Activated CD4-positive, CD25-positive, alpha-beta regulatory T cell treated with anti-CD3 and anti-CD28 coated beads, Interleukin-2, amount 50 U/mL, for 72 hours (primary cell): ENCODE measurements at regions not wholly inside any gene's neighbourhood (a gene's known extent, or its start where the extent isn't known, plus 50 kb on each side); places are given as distances from the start of the nearest gene placed in this dataset.

Experiments used
- DNase-seq: peaks from one replicate; pipeline ENCODE4 v3.0.0; 2021

DNA sequence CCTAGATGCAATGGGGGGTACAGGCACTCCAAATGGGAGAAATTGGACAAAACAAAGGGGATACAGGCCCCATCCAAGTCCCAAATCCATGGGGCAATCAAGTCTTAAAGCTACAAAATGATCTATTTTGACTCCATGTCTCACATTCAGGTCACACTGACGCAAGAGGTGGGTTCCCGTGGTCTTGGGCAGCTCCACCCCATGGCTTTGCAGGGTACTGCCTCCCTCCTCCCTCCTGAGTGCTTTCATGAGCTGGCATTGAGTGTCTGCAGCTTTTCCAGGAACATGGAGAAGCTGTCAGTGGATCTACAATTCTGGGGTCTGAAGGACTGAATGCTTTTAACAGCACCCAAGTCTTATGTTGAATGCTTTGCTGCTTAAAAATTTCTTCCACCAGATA, 274.5 kb upstream of the LRIG3 start:
- DNase-seq, result no peak

DNA sequence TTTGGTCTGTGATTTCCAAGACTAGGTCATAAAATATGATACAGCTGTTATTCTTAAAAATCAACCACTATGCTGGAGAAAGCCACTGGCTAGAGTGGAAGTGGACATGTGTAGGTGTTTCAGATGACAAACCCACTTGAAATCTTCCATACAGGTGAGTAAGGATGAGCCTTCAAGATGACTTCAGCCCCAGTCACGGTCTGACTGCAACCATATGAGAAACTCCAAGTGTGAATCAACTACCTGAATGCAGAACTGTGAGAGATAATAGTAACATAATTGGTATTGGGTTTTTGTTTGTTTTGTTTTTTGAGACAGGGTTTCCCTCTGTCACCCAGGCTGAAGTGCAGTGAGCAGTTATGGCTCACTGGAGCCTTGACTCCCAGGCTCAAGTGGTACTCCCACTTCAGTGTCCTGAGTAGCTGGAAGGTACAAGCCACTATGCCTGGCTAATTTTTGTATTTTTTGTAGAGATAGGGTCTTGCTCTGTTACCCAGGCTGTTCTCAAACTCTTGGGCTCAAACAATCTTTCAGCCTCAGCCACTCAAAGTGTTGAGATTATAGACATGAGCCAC, 273.3 kb upstream of the LRIG3 start:
- DNase-seq, result no peak

DNA sequence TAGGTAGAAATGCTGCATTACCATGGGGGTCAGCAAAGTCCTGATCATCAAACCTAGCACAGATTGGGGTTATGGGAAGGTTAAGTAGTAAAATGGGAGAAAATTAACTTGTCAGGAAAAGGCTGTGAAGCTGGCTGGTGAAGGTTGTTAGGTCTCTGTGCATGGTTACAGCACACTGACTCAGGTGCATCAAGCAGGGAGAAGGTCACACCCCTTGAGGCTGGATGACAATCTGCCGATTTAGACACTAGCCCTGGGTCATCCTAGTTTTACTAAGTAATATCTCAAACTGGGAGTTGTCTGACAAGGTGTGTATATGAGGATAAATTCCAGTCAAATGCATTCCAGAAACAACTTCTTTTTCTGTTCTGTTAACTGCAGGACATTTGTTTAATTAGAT, 271.1 kb upstream of the LRIG3 start:
- no peak for DNase-seq

DNA sequence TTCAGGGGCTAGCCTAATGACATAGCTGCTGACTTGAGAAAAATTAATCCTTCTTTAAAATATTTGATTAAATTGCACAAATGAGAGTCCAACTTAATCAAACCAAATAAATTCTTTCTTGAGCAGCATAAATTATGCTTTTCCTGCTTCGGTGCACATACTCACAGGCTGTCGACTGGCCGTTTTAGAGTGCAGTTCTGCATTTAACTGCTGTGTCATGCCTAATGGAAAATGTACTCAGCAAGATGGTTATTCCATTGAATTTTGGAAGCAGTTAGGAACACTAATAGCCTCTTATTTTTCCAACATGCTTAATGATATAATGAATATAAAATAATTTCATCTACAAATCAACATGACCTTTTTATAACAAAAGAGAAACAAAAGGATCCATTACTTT, 266.1 kb upstream of the LRIG3 start:
- no peak for DNase-seq

DNA sequence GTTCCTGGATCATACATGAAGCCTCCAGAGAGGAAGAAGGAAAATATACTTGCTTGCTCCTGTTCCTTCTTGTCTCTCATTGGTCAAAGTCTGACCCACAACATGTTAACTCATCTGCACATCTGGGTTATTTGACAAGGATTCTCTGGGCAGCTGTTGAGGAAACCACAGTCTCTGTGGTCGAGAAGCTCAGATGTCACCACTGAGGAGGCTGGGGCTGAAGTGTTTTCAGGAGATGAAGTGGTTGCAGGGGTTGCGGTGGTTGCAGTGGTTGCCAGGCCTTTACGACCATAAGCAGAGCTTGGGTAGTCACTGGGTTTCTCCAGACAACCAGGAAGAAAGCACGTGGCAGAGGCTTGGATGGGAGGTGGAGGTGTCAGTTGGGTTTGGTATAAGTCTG, 265.0 kb upstream of the LRIG3 start:
- no peak for DNase-seq

DNA sequence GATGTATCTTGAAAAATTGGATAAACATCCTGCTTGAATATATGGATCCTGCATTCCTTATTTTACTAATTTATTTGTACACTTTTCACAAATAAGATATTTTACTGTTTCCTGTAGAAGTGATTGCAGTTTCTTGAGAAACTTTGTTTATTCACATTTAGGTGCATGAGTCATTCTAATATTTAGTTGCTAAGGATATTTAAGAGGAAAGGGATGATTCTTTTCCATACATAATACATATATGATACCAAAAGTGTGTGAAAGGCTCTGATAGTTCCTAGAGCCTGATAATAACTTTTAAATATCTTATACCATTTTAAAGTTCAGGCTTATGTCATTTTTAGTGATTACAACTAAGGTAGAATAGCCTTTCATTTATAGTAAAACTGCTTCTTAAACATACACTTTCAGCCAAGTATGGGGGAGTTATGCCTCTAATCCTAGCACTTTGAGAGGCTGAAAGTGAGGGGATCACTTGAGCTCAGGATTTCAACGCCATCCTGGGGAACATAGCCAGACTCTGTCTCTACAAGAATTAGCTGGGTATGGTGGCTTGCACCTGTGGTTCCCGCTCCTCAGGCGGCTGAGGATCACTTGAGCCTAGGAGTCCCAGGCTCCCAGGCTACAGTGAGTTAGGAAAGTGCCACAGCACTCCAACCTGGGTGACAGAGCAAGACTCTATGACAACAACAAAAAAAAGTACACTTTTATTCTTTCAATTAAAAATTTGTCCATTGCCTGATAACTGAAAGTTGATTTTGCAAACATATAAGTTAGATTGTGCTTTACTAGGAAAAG, 262.6 kb upstream of the LRIG3 start:
- DNase-seq, result no peak

DNA sequence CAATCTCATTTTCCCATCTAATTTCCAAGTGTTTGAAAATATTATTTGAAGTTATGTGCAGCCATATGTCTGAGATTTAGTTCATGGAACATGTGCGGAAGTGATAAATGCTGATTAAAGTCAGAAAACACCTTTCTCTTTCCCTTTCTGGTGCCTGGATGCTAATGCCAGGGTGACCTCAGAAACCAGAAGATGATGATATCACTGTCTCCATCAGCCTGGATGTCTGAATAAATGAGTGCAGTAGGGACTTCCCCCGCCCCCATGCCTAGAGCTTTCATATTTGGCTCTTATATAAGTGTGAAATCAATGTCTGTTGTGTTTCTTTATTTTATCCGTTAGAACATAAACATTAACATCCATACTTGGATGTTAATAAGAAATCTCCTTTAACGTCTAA, 261.9 kb upstream of the LRIG3 start:
- DNase-seq, result no peak

DNA sequence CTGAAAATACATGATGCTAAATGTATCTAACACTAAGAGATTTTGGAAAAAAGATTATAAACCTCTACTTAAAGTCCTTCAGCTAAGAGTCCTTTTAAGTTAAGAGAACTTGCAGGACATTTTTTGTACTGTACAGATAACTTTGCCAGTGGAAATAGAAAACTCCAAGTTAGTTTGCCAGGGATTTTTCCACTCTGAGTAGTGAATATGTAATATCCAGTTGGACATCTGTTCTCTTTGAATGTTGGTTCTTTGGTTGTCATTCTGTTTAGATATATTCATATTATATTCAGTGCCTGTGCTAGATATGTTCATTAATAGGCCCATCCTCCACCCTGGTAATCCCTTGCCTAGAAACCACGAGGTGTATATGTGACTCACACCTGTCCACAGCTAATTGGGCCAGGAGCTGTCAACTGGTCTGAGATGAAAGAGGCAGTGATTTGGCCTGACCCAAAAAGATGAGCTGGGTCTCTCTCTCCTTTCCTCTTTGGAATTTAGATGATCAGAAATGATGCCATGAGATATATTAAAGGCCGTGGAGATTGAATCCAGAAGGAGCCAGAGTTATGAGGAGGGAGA, 261.0 kb upstream of the LRIG3 start:
- no peak for DNase-seq

DNA sequence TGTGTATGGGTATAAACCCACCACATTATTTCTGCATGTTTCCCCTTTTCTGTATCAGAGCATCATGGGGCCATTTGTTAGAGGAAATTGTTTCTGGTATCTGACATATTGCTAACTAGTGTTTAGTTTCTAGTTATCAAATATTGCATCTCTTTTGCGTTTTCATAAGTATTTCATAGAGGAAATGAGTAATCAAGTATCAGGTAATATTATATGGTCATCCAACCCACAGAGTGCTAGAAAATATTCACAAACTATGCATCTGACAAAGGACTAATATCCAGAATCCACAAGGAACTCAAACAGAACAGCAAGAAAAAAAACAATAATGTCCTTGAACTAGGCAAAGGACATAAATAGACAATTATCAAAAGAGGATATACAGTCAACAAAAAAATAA, 258.9 kb upstream of the LRIG3 start:
- DNase-seq, result no peak

DNA sequence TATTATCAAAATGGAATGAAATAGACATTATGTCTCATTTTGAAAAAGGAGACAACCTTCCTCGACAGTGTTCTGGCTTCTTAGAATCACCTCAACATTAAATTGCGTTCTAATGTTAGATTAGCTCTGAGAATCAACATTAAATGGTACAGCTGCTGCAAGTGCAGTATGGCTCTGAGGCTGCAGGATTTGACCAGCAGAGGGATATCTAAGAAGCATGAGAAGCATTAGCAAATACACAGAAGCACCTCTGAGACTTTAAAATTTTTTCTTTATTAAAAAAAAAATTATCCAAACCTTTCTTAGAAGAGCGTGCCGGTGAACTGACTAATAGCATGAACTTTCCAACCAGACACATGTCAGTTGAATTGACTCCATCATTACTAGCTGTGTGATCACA, 253.4 kb upstream of the LRIG3 start:
- DNase-seq, result no peak

DNA sequence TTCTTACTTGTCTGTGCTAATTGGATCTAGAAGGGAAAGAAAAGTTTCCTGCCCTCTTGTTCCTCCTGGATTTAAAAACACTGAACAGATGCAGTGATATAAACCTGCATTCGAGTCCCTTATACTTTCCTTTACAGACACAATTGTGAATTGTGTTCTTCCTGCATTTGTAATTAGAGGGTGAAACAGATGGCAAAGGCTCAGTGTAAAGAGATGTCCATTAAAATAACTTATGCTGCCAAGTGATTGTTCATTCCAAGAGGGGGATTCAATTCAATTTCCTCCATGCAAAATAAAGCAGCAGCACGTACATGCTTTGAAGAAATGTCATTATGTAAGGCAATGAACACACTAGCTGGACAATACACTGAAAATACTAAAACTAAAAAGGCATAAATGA, 248.3 kb upstream of the LRIG3 start:
- DNase-seq, result no peak

DNA sequence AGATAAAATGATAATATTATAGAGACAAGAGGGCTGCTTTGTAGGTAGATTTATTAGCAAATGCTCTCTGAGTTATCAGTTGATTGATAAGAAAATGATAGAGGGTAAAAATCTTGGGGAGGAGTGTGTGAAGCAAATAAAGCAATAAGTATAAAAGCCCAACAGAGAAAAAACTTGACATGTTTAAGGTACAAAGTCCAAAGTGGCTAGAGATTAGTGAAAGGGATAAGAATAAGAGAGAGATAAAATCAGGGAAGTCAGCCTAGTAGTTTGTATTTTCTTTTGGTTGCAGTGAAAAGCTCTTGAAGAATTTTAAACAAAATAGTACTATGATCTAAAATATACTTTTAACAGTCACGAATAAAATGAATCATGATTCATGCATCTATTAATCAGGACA, 246.2 kb upstream of the LRIG3 start:
- no peak for DNase-seq

DNA sequence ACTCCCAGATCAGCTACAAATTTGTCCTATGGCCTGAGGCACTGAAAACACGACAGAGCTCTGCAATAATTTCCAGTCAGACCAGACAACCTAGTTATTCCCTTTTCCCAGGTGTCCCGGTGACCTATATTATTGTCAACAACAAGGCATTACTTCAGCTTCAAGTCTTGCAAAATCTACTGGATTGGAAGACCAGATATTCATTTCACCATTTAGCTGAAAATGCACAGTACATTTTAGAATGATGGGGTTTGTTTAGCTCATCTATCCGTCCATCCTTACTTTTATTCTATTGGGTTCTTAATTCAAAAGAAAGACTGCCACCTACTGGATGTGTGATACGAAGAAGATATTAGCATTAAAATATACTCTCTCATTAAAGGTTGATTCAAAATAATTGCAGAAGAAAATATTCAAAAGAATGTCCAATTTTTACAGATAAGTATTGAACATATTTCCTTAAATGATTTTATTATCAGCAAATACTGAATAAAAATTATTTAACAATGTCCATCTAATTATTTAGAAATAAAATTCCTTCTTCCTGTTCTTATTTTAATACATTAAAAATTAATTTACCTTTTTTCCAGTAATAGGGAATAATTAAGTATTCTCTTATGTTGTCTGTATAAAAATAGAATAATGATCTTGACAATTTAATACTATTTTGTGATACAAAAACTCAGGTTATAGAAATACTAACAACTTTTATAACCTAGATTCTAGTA, 244.9 kb upstream of the LRIG3 start:
- DNase-seq, result no peak

DNA sequence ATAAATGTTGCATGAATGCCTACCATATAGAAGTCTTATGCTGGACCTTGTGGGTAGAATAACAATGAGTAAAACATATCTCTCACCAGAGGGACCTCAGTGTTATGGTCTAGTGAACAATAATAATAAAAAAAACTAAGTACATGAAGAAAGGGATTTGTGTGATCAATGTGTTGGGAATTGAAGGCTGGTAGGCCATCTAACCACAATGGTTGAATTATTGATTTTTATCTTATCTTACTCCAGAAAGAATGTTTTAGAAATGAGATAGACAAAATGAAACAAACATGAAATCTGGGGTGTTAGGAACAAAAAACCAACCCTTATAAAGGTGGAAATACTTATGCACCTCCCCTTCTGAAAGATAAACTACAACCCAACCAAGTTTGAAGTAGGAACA, 243.9 kb upstream of the LRIG3 start:
- DNase-seq, result no peak

DNA sequence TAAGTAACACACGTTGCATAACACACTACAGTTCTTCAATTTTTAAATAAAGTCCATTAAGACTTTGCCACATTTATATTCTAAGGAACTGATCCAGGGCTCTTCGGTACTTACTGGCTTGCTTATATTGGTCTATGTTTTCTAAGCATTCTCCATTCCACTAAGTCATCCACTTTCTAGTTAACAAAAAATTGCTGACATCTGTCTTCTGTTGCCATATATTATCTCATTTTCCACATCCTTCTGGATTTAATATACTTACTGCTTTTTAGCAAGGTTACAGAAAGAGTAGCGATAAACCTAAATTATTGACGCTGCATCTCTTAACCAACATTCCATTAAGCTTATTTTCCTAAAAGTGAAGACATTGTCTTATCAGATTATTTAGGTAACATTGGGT, 238.4 kb upstream of the LRIG3 start:
- no peak for DNase-seq

DNA sequence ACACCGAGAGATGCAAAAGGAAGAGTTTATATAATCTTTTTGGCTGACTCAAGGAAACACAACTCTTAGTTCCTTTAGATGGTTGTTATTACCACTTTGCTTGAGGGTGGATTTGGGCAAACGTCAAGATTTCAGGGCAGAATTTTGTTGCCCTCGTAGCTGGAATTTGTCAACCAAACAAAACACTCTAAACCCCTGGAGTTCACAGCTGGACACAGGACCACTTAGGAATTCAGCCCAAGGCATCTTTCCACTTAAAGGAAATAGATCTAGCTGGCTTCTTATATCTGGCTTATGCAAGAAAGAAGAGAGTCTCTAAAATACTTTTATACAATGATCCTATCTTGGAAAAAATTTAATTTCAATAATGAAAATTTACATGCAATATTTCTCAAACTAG, 237.8 kb upstream of the LRIG3 start:
- no peak for DNase-seq

DNA sequence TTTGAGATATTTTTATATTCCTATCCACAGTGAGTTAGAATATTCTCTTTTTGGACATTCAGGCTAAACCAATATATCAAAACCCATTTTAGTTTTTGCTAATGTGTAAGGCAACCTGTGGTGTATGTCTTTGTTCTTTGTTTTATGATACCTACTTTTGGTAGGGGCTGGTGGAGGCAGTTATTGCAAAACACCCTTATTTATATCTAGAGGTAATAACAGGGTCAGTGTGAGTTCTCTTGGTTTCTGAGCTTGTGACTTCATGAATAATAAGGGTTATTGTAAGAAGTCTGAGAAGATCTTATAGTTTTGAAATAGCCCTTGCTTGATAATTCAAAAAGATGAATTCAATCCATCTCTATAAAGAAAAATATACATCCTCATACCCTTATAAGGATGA, 235.1 kb upstream of the LRIG3 start:
- no peak for DNase-seq

DNA sequence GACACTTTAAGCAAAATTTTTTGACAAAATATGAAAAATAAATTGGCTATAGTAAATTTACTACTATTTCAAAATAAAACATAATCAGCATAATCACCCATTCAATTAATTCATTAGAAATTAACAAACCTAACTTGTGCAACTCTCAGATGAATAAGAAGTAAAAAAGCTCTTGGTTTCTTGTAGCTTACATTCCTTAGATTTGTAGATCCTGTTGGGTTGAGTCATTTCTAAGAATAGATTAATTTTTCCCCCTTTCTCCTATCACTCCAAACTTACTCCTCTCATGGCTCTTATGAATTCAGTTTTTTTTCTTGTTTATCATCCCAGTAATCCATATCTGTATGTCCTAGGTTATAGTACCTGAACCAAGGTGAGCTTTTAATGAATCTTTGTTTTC, 230.9 kb upstream of the LRIG3 start:
- DNase-seq, result no peak

DNA sequence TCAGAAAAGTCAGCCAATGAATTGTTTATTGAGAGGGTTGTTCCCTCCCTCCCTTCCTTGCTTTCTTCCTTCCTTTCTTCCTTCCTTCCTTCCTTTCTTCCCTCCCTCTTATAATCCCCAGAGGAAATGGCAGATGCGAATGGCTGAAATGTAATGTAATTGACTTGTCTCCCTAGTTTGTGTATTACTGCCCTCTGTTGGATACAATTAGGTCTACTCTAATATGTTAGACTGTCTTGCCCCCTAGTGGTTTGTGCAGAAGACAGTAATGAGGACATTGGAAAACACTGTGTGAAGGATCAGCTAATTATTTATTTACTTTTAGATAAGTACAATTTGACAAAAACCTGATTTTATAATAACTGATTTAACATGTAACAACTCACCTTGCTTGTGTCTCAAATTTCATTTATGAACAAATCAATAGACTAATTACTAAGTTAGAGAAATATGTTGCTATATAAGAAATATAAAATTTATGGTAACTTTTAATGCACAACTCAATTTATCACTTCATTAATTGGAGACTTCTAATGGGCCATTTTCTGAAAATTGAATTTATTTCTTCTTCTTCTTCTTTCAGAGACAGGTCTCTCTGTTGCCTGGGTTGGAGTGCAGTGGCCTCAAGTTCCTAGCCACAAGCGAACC, 229.8 kb upstream of the LRIG3 start:
- no peak for DNase-seq

DNA sequence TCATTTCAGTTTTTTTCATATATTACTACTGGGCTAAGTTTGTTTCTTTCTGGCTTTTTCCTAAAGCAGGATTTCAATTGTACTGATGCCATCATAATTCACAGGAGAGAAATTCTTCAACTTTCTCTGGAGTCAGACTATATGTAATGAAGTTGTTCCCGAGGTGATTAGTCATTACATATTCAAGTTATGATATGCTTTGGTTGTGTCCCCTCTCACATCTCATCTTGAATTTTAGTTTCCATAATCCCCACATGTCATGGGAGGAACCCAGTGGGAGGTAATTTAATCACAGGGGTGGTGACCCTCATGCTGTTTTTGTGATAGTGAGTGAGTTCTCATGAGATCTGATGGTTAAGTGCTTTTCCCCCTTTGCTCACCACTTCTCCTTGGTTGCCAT, 227.5 kb upstream of the LRIG3 start:
- DNase-seq, result no peak

DNA sequence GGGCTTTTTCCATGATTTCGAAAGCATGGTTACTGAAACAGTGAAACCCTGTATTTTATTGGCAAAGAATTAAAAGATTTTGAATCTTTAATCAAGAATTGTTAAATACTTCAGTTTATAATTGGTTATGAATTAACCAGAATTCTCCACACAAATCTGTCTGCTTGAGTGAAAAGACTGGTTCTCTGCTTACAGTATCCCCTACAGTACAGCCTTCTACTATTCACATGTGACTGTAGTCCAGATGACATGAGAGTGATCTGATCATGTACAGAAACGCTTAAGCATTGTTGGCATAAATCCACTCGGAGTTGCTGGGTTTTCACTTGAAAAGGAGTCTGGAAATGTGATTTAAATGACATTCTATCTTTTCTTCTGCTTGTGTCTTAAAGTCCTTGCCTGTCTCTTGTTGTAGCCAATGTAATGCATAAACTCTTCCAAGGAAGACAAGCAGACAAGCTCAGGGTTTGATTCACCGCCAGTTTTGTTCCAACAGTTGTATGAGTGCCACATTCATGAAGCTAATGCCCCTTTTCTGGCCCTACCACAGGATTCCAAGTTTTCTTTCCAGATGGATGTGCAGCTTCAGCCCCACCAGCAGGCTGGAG, 222.0 kb upstream of the LRIG3 start:
- DNase-seq, result no peak

DNA sequence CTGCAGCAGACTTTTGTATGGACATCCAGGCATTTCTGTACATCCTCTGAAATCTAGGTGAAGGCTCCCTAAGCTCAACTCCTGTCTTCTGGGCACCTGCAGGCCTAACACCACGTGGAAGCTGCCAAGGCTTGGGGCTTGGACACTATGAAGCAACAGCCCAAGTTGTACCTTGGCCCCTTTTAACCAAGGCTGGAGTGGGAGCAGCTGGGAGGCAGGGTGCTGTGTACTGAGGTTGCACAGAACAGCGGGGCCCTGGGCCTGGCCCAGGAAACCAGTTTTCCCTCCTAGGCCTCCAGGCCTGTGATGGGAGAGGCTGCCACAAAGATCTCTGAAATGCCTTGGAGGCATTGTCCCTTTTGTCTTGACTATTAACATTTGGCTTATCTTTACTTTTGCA, 214.4 kb upstream of the LRIG3 start:
- DNase-seq, result no peak

DNA sequence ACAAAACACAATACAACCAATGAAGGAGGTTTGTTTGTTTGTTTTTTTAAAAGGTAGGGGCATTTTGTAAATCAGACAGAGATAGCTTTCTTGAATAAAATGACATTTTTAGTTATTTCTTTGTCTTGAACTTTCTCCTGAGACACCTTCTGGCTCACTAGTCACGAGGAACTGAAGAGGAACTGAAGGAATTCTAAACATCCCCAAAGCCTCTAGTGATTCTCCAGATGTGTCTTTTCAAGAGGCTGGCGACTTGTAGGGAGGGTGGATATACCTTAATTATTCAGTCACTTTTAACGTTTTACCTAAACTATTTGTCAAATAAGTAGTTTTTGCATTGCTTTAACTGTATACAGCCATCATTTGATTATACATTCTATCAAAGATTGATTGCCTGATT, 211.2 kb upstream of the LRIG3 start:
- no peak for DNase-seq
